ENCODE measurements at regions not wholly inside any gene's neighbourhood (a gene's known extent, or its start where the extent isn't known, plus 50 kb on each side); places are given as distances from the start of the nearest gene placed in this dataset.

GRCh38 chr2:6060992-6061663 lies 368.9 kb downstream of the SOX11 start:
- TF ChIP-seq CTCF (optimal IDR thresholded peaks at IDR 0.05 in 1 of 3, IDR thresholded peaks at IDR 0.05 in 1 of 3, conservative IDR thresholded peaks at IDR 0.05 in 1 of 3; ENCODE audit: extremely low read depth in 1 of 3, insufficient read depth in 2 of 3, low read length in 3 of 3): no peak
- no peak for TF ChIP-seq EZH2 (IDR thresholded peaks at IDR 0.05; ENCODE audit: low read length)
